ENCODE measurements at regions not wholly inside any gene's neighbourhood (a gene's known extent, or its start where the extent isn't known, plus 50 kb on each side); places are given as distances from the start of the nearest gene placed in this dataset.
"Not testable (repeated sequence)": the region's sequence is repeated elsewhere in the genome, so short reads cannot be mapped to it uniquely, and the experiment has no call there.

- ChIA-PET CTCF (interaction anchor here (0.6 to 7.3 kb wide), 36 partner anchors 8 to 850 kb away, joined by 3 to 144 read pairs (median 4); no protein-coding TSS in a partner anchor), POLR2A (no interaction called here)
- no peak for DNase-seq (ENCODE audit: low read depth, low spot score)
- no peak overlapping the region for H3K4me3 ChIP-seq (ENCODE audit: low read depth, low read length)
- peak; percentile 67 for TF ChIP-seq CTCF (IDR thresholded peaks at IDR 0.05; ENCODE audit: insufficient read depth, low read length, missing control alignments)
Measured at GRCh38 chr1:228664399-228664914, 70.8 kb upstream of the RHOU start.

- ChIA-PET POLR2A (no interaction called here), CTCF (interaction anchor here (0.7 to 7.3 kb wide), 7 partner anchors 10 to 815 kb away, joined by 3 to 144 read pairs (median 4); partner anchors contain the start of gene RHOU)
- no peak for TF ChIP-seq CTCF (IDR thresholded peaks at IDR 0.05; ENCODE audit: insufficient read depth, low read length, missing control alignments)
Measured at GRCh38 chr1:228666686-228667623, 68.3 kb upstream of the RHOU start.

GRCh38 chr1:228668553-228669241 lies 66.6 kb upstream of the RHOU start:
- H3K4me3 ChIP-seq (ENCODE audit: low read depth, low read length): no peak overlapping the region
- DNase-seq (ENCODE audit: low read depth, low spot score): no peak
- CTCF ChIA-PET: interaction anchor here (0.9 to 7.3 kb wide), 5 partner anchors 560 to 811 kb away, joined by 3 to 144 read pairs (median 4); no protein-coding TSS in a partner anchor
- TF ChIP-seq CTCF (IDR thresholded peaks at IDR 0.05; ENCODE audit: insufficient read depth, low read length, missing control alignments): no peak
- POLR2A ChIA-PET: no interaction called here

More at GRCh38 chr1:228666686-228667623, 68.3 kb upstream of the RHOU start:
- DNase-seq (ENCODE audit: low read depth, low spot score): no peak
- no peak overlapping the region for H3K4me3 ChIP-seq (ENCODE audit: low read depth, low read length)

- no peak overlapping the region for H3K4me3 ChIP-seq (ENCODE audit: low read depth, low read length)
- CTCF ChIA-PET: interaction anchor here (0.9 to 7.3 kb wide), 4 partner anchors 559 to 590 kb away, joined by 3 to 144 read pairs (median 15); no protein-coding TSS in a partner anchor
- peak; percentile 38 for DNase-seq (ENCODE audit: low read depth, low spot score)
- no peak for TF ChIP-seq CTCF (IDR thresholded peaks at IDR 0.05; ENCODE audit: insufficient read depth, low read length, missing control alignments)
- POLR2A ChIA-PET: no interaction called here
Measured at GRCh38 chr1:228669242-228669585, 66.1 kb upstream of the RHOU start.

GRCh38 chr1:228681076-228681565 lies 54.2 kb upstream of the RHOU start:
- H3K4me3 ChIP-seq (ENCODE audit: low read depth, low read length); DNase-seq (ENCODE audit: low read depth, low spot score); POLR2A ChIA-PET; CTCF ChIA-PET: not testable (repeated sequence)

GRCh38 chr1:228683428-228683827 lies 51.9 kb upstream of the RHOU start:
- ChIA-PET POLR2A (no interaction called here), CTCF (no interaction called here)
- no peak overlapping the region for H3K4me3 ChIP-seq (ENCODE audit: low read depth, low read length)
- TF ChIP-seq CTCF (IDR thresholded peaks at IDR 0.05; ENCODE audit: insufficient read depth, low read length, missing control alignments): no peak
- DNase-seq (ENCODE audit: low read depth, low spot score): no peak
